Embryonic facial prominence (tissue), 1 donor: ENCODE measurements at regions not wholly inside any gene's neighbourhood (a gene's known extent, or its start where the extent isn't known, plus 50 kb on each side); places are given as distances from the start of the nearest gene placed in this dataset.

Source experiments
- DNase-seq: peaks from one replicate; pipeline ENCODE4 v3.0.0-alpha.2; 2016; ENCODE audit errors: extremely low spot score

DNA sequence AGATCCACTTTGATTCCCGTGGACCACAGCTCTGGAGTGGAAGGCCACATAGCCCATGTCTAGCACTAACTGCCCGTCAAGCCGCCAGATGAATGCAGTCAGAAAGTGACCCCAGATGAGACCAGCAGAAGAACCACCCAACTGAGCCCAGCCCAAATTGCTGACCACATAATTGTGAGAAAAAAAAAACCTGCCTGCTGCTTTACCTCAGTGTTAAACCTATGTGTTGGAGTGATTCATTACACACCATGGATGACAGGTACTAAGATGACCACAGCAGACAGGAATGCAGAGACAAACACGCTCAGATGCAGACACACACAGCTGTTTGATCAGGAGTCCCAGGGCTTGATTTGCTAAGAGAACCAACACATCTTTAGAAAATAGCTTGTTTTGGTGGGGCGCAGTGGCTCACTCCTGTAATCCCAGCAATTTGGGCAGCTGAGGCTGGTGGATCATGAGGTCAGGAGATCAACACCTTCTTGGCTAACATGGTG is 168.1 kb upstream of the PPP2R2D start:
- no peak for DNase-seq

DNA sequence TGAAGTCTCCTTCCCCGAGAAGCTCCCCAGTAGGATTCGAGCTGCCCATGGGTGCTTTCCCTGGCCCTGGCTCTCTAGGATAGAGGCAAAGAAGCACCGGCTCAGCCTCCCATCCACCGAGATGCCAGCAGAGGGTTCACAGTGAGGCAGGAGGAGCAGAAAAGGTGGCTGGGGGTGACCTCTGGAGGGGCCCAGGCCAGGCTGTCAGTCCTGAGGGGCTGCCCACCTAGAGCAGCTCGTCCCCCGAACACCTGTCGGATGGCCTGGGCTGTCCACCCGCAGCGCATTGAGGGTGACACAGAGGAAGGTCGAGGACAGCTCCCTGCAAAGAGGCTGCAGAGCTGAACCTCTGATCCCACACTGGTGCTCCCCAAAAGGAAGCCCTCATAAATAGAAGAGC is 167.2 kb upstream of the PPP2R2D start:
- DNase-seq = no peak

DNA sequence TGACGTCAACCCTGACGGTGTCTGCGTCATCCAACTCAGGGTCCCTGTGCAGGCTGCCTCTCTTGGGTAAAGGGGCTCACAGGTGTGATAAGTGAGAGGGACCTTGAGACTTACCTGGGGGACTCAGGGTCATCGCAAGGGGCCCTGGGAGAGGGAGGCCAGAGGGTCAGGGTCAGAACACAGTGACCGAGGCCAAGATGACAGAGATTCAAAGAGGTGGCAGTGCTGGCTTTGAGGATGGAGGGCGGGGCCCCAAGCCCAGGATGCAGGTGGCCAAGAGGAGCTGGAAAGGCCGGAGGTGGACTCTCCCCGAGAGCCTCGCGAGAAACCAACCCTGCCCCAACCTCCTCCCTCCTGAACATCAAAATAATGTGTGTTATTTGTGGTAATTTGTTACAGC is 165.2 kb upstream of the PPP2R2D start:
- DNase-seq = no peak

DNA sequence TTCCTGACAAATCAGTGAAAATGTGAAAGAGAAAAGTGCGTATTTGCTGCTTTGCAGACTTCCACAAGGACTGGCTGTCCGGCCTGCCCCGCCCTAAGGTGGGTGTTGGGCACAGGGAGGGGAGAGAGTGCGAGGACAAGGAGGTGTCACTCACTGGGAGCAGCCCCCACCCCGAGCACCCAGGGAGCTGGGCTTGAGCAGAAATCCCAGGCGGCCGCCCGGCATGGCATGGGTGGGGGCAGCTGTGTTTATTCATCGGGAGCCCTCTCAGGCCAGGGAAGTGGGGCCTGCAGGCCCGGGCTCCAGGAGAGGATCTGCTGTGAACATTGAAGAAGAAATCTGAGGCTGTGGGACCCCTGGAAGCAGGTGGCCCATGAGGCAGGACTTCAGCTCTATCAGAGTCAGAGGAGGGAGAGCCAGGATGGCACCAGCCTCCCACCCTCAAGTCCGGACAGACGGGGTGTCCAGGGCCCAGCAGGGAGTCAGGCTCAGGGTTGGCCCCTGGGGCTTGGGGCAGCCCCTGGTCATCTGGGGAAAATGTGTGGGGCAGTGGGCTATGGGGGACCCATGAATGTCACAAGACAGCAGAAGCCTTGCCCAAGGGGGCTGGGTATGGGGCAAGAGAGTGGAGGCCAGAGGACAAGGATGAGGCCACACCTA is 164.4 kb upstream of the PPP2R2D start:
- no peak for DNase-seq

DNA sequence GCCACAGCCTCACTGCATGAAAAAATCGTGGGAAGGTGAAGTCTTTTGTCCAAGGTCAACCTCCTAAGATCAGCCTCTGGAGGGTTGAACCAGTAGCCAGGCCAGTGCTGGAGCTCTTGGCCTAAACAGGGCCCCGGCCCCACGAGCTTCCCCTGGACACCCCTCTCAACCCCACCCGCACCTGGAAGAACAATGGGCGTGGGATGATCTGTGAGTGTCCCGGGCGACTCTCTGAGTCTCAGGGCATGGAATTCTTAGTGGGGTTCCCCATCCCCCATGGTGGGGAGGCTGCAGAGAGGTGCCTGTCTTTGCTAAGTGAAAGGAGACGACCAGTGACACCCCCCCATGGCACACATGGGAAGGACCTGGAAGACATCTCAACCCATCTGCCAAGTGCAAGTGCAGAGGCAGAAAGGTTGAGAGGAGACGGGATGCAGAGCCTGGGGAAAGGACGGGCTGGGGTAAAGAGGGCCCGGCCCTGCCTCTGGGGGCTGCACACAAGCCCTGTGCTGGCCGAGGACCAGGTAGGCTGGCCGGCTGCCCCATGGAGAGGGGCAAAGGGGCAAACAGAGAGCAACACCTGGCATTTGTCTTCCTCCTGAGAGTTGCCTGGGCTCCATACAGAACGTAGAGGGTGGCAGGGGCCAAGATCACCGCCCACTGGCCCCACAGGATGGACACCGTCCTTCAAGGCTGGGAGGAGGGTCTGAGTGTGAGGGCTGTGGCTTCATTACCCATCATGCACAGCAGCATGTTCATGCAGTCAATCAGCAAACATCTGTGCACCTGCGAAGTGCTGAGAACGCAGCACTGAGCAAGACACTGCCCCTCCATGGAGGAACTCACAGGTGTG is 163.0 kb upstream of the PPP2R2D start:
- no peak for DNase-seq

DNA sequence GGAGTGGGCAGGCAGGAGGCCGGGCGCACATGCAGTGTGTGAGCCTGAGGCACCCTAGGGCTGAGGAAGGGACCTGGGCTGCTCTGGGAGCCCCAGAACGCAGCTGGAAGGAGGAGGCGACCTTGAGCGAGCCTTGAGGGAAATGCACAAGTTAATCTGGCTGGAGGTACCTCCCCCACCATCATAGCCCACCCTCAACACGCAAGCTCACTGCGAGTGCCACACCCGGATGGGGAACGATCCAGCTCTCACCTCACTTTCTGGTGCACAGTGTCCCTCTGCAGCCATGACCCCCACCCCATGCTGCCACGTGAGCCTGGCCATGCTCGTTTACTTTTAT is 162.4 kb upstream of the PPP2R2D start:
- no peak for DNase-seq

DNA sequence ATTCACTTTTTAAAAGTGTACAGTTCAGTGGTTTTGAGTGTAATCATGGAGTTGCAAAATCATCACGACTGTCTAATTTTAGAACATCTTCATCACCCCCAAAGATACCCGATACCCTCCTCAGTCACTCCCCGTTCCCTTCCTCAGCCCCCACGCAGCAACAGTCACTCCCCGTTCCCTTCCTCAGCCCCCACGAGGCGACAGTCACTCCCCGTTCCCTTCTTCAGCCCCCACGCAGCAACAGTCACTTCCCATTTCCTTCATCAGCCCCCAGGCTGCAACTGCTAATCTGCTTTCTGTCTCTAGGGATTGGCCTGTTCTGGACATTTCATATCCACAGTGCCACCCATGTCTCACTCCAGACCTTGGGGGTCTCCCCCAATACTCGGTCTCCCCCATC is 161.6 kb upstream of the PPP2R2D start:
- no peak for DNase-seq

DNA sequence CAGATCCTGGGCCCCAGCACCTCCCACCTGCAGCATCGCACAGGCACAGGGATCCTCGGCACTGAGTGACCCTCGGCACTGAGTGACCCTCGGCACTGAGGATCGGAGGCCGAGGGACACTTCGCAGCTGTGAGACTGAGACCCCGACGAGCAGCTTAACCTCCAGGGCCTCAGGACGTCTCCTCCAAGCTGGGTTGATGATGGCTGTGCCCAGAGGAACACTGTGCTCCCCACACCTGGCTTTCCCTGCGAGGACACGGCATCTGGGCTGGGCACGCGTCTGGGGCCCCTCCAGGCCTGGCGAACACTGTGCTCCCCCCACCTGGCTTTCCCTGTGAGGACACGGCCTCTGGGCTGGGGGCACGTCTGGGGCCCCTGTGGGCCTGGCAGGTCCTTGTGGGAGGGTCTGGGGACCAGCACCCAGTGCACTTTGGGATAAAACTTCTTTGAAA is 158.3 kb upstream of the PPP2R2D start:
- no peak for DNase-seq

DNA sequence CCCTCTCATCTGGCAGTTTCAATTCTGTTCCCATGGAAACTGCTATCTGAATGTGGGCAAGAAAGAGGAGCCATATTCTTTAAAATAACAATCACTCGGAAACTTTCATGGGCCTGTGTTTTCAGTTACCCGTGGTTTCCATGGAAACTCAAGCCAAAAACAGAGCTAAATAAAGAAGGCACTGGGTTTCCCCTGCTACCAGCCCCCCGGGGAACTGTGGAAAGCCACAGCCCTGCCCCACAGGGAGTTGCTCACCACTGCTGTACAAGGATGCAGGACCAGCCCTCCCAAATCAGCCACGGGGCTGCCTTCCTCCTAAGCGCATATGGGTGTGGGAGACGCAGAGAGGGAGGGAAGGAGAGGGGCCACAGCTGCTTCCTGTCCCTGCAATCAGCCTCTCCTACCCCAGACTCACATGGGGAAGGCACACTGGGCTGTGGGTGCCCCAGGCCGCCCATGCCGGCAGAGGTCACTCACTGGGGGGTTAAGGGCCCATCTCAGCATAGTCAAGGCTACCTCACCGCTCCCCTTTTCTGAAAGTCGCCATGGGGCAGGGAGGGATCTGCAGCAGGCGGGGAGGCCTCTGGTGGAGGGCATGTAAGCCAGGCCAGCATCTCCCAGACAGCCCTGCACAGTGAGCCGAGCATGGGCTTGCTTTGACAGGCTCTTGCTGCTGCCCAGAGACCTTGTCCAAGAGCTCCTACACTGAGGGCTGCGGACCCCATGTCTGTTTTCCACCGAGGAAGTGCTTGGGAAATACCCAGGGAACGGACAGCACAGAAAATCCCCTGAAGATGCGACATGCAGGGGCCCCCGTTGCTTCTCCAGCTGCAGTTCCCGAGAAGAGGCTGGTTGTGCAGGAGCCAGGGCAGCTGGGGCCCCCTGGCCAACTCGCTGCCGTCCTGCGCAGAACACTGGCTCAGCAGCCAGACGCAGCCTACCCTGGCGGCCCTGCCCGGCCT is 157.3 kb upstream of the PPP2R2D start:
- DNase-seq = peak; percentile 79

DNA sequence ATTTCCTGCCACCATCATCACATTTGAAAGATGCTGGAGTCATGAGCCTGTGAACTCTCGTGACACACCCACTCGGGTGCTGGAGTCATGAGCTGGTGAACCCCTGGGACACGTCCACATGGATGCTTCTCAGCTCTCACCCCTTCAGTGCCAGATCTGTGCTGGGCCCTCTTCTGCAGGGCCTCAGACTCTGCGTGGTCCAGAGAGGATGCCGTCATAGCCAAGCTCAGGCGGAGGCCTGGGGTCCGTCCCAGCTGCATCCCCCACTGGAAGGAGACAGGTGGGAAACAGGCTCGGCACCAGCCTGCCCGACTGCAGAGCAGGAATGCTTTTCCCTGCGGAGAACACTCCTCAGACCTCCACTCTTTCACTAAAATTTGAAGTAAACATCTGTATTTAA is 156.5 kb upstream of the PPP2R2D start:
- no peak for DNase-seq

DNA sequence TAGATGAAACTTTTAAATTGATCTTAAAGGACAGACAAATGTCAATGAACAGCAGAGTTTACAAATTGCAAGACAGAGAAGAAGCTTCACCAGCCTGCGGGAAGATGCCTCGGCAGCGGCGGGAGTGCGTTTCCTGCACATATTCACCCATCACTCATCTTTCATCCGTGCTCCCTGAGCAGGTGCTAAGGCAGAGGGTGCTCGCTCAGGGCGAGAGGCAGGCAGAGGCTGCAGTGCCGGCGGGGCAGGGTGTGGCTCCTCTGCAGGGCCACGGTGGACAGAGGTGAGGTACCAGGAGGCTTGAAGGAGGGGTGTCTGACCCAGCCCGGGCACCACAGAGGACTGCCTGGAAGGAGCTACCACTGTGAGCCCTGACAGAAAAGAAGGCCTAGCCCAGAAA is 155.2 kb upstream of the PPP2R2D start:
- no peak for DNase-seq

DNA sequence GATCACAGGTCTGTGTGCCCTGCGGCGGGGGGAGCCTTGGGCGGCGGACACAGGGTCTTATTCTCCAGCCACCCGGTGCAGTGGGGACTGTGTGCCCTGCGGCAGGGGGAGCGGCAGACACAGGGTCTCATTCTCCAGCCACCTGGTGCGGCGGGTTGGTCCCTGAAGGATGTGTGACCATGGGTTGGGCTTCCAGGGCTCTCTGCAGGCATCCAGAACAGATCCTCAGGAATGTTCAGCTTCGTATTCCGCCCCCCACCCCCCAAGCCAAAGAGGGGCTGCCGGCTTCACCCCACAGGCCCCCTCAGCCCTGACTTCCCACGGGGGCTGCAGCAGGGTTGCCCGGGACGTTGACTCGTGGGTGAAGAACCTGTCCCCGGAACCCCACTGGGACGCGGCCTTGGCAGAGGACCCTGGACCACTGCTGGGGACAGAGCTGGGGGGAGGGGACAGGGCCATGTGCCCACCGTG is 154.5 kb upstream of the PPP2R2D start:
- no peak for DNase-seq

DNA sequence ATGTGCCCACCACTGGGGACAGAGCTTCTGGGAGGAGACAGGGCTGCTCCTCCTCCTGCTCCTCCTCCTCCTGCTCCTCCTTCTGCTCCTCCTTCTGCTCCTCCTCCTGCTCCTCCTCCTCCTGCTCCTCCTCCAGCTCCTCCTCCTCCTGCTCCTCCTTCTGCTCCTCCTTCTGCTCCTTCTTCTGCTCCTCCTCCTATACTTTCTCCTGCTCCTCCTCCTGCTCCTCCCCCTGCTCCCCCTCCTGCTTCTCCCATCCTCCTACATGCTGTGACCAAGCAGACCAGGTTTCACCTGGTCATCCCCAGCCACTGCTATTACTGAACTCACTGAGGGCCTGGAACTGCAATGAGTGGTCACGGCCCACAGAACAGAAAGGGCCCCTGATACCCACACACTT is 154.0 kb upstream of the PPP2R2D start:
- DNase-seq = no peak

DNA sequence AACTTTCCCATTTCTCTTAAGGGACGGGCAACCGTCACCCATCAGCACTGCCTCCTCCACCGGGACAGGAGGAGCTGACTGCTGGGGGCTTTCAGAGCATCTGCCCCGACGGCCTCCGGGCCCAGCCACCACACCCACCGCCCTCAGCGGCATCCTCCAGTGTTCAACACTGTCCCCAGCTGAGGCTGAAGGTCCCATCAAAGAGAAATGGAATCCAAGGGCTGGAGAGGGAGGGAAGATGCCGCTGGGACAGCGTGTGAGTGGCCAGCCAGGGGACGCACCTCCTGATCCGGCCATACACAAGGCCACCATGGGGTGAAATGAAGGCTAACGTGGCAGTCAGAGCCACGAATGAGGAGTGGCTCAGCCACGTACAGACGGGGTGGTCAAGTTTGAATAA is 153.6 kb upstream of the PPP2R2D start:
- no peak for DNase-seq

DNA sequence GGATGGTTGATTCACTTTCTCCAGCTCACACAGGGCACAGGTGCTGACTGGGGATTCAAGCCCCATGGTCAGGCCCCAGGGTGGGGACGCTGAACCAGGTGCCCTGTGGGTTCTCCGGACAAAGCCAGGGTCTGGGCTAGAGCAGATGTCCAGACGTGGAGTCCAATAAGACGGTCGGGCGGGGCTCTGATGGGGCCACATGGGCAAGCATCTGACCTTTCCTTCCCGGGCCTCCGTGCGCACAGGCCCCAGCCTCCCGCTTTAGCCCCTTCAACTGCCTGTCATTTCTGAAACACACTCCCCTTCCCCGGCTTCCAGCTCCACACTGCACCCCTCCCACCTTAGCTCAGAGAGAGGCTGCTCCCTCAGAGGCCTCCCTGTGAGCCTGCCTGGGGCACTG is 153.0 kb upstream of the PPP2R2D start:
- DNase-seq = no peak

DNA sequence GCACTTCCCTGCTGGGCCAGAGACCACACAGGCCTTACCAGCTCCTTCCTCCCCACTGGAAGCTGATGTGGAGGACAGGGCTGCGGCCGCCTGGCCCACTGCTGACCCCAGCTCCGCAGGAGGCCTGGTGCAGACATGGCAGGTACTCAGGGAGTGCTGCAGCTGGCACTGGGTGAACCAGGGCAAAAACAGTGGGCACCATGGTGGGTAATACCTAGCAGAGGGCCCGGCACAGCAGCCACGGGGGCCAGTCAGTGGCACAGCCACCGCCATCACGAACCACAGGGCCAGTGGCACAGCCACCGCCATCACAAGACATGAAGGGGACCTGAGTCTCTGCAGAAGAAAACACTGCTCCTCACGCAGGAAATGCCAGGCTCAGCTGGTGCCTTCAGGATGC is 152.6 kb upstream of the PPP2R2D start:
- no peak for DNase-seq

DNA sequence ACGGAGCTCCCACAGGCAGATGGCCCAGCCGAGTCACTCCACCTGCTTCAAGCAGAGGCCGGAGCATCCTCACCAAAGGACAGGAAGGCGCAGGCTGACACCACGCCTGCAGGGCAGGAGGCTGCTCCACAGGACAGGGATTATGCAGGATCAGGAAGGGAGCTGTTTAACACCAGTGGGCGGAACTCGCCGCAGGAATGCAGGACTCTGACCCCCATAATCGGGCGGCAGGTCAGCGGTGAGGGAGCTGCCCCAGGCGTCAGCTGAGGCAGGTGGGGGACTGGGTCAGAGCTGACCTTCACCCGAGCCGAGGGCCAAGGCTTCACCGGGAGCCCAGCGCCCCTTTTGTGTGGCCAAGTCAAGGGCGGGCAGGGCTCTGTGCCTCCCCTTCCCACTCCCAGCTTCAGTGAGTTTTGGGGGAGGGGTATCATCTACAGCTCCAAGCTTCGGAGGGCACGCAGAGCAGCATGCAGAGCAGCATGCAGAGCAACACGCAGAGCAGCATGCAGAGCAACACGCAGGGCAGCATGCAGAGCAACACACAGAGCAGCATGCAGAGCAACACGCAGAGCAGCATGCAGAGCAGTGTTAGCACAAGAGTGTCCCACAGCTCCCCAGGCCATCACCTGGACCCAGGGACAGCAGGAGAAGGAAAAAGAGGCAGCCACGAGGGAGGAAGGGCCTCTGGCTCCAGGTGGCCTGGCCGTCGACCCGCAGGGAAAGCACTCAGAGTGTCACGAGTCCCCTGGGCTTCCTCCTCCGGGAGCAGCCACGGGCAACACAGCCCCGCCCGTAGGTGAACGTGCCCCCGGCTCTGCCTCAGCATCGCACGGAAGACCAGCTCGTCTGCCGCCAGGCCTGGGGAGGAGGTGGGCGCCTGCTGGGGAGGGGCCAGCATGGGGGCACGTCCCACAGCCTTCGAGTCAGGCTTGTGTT is 151.7 kb upstream of the PPP2R2D start:
- no peak for DNase-seq

DNA sequence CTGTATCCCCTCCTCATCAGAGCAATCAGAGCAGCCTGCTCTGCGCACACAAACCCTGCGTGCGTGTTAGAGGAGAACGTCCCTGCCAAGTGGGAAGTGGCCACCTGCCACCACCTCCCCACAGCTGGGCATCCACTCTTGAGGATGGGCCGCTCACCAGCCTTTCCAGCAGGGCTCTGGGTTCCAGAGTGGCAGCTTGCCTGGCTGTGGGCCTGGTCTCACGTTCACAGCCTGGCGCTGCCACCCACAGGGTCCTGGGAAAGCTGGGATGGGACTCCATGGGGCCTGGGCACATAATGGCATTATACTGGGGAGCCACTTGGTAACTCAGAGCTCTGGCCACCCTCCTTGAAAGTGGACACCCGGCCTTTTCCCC is 151.1 kb upstream of the PPP2R2D start:
- DNase-seq = no peak

DNA sequence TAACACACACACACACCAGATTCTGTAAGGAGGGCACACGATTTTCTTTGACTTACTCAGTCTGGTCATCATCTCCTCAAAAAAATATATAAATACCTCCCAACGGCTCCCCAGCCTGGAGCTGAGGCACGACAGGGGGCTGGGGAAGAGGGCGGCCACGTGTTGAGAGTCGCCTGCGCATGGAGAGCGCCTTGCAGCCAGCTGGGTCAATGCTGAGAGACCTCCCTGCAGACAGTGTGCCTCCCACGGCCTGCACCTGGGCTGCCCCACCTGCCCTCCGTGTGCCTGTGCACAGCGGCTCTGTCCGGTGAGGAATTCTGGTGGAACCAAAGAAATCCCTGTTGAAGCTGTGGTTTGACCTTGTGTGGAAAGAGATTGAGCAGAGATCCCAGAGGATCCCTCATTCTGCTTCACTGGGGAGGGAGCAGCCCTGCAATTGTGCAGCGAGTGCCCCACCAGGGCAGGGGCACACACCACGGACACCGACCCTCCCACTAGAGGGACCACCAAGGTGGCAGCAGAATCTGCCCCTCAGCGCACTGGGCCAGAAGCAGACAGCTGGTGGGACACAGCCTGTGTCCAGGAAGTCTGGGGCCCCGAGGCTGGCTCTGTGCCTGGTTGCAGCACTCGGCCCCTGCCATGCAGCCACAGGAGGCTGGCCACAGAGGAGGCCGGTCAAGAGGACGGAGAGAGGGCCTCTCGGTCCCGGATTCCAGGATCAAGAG is 150.5 kb upstream of the PPP2R2D start:
- DNase-seq = no peak
